Heart left ventricle (tissue), 16 donors: ENCODE measurements at regions not wholly inside any gene's neighbourhood (a gene's known extent, or its start where the extent isn't known, plus 50 kb on each side); places are given as distances from the start of the nearest gene placed in this dataset.

ENCODE experiments used
- ATAC-seq, 4 donors: fragments of 200-7000 bp; cut with Tn5 transposase; one replicate each; pipeline ENCODE4 v1.9.1; 2020 to 2022; ENCODE audit warnings: moderate library complexity in 4 of 4, mild to moderate bottlenecking in 3 of 4, moderate number of reproducible peaks in 1 of 4
- DNase-seq, 5 donors: peaks; one replicate each; pipeline ENCODE4 v3.0.0-alpha.2; 2020
- H3K27ac ChIP-seq, 12 donors: fragments of 200-600 bp; sonication (generic) in 4 of 12; one replicate each; pipeline versions ENCODE4 v1.5.0 to v1.8.0; 2016 to 2022; ENCODE audit warnings: mild to moderate bottlenecking in 2 of 12
- H3K27me3 ChIP-seq, 9 donors: fragments of 200-600 bp; sonication (generic) in 2 of 9; one replicate each; pipeline versions ENCODE4 v1.5.1 to v1.8.0; 2016 to 2022; ENCODE audit warnings: mild to moderate bottlenecking in 3 of 9
- H3K36me3 ChIP-seq, 9 donors: fragments of 200-600 bp; sonication (generic) in 2 of 9; one replicate each; pipeline versions ENCODE4 v1.5.0 to v1.8.0; 2018 to 2022; ENCODE audit warnings: mild to moderate bottlenecking in 2 of 9
- H3K4me1 ChIP-seq, 12 donors: fragments of 200-600 bp; sonication (generic) in 4 of 12; one replicate each; pipeline versions ENCODE4 v1.5.0 to v1.8.0; 2016 to 2022; ENCODE audit warnings: mild to moderate bottlenecking in 3 of 12
- H3K4me3 ChIP-seq, 12 donors: fragments of 200-600 bp; sonication (generic) in 4 of 12; one replicate each; pipeline versions ENCODE4 v1.5.0 to v1.8.0; 2017 to 2022; ENCODE audit warnings: mild to moderate bottlenecking in 9 of 12, moderate library complexity in 4 of 12
- H3K9me3 ChIP-seq, 12 donors: fragments of 200-600 bp; sonication (generic) in 4 of 12; one replicate each; pipeline versions ENCODE4 v1.5.0 to v1.8.0; 2016 to 2022; ENCODE audit warnings: mild to moderate bottlenecking in 1 of 12
- CTCF ChIP-seq, 12 donors: fragments of 200-600 bp; sonication (generic) in 4 of 12; IDR thresholded peaks; one replicate each; pipeline versions ENCODE4 v1.5.0 to v1.8.0; 2018 to 2022; ENCODE audit warnings: antibody characterized with exemption in 12 of 12, mild to moderate bottlenecking in 5 of 12
- POLR2A ChIP-seq, 2 donors: fragments of 450-650 bp; IDR thresholded peaks; one replicate each; pipeline ENCODE4 v1.6.1; 2017; ENCODE audit warnings: antibody characterized with exemption in 2 of 2, mild to moderate bottlenecking in 2 of 2, moderate library complexity in 2 of 2
- WGBS, 4 donors: extraction: QIAGEN DNeasy Blood & Tissue Kit in 2 of 4; methylation state at CpG; one replicate each; pipeline versions ENCODE4 v1.1.5 to v1.1.7; 2013 to 2018; 5-methylcytosine and 5-hydroxymethylcytosine counted together
- intact Hi-C, 10 donors: fragments of 100-400 bp; cut with DNase I; formaldehyde crosslinking; loops; one replicate each; pipeline versions ENCODE4 v1.11.1 to v1.14.2; 2022
- donor health status: ischemic (EF 13 %, LVEDD 7.1; RV severe dilation, severe dysfunction).
- donor health status: healthy with polysubstance abuse.
- donor health status: DM: no; HTN: yes; CAD: no.
- donor health status: DM: no; HTN: no; CAD: no.
- donor health status: ischemic (EF 25% LVEDD 6.9; RV normal size, moderate dysfunction).
- donor health status: ischemic (EF 25% LVEDD 5.7; RV mildly dilated, moderate dysfunction).
- donor health status: healthy.
- donor health status: DM: yes; HTN: yes; CAD: no.
- donor health status: ischemic (EF 35%, LVEDD 5.7; RV mildly dilated, moderate dysfunction).
- donor health status: nonischemic (EF 11% LVEDD 7.7; RV severe dilation, severe dysfunction).
- donor health status: DM: yes; HTN: yes; CAD: no.
- donor health status: PGD.
- donor health status: ischemic (EF 29% LVEDD 5.4; RV normal size, mild dysfunction).
- donor health status: nonischemic (EF 23%, LVEDD 6.1; RV moderate dilation, normal function).

DNA sequence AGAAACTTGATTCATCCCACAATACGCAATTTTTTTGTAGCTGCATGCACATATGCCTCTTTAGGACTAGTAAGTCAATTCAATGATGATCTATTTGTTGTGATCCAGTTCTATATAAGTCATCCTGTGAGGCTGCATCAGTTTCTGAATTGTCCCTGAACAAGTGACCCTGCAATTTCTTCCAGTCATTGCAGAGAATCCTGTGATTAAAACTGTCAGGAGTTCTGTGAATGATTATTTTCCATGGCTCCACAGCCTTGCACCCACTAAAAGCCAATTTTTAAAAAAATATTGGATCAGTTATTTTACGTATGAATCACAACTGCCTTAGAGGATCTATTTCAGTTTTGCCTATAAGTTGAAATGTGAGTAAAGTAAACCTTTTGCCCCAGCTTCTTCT, 1585.0 kb upstream of the ACVR2A start:
- no peak for TF ChIP-seq CTCF (IDR thresholded peaks at IDR 0.05)
- no peak for TF ChIP-seq POLR2A (IDR thresholded peaks at IDR 0.05)
- H3K27ac ChIP-seq, result no peak overlapping the region
- intact Hi-C loops, result no loop called here

DNA sequence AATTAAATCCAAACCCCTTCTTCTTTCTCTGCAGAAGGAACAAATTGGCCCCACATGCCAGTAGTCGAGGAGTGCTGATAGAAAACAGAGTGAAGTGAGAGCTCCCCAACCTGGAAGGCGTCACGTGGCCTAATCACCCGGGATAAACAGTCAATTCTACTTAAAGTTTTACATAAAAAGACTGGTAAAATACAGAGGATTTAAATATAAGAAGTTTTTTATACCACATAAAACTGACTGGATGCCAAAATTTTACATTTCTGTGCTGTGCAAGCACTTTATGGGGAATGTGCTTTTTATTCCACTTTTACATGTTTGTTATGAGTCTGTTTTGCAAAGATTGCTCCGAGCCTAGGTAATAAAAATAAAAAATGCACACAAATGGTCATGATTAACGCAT, 1586.8 kb upstream of the ACVR2A start:
- DNase-seq (no peak), ATAC-seq (no peak)
- intact Hi-C loops, result no loop called here
- no peaks in the 10 kb centered on the region for H3K4me1 ChIP-seq
- 53 to 59% (median 56%) methylated on average over 6 of the region's 6 CpGs for WGBS, 4 donors
- no peaks in the 10 kb centered on the region for H3K9me3 ChIP-seq
- TF ChIP-seq CTCF (IDR thresholded peaks at IDR 0.05), result no peak
- TF ChIP-seq POLR2A (IDR thresholded peaks at IDR 0.05), result no peak
- H3K27ac ChIP-seq, result no peak overlapping the region
- H3K4me3 ChIP-seq, result no peak overlapping the region
- H3K36me3 ChIP-seq, result no peaks in the 10 kb centered on the region
- H3K27me3 ChIP-seq, result no peaks in the 10 kb centered on the region

More for the DNA sequence above, 1585.0 kb upstream of the ACVR2A start:
- H3K9me3 ChIP-seq, result no peaks in the 10 kb centered on the region
- 84 to 92% (median 88%) methylated on average over 2 of the region's 2 CpGs for WGBS, 4 donors
- no peaks in the 10 kb centered on the region for H3K36me3 ChIP-seq
- no peak overlapping the region for H3K4me3 ChIP-seq
- H3K4me1 ChIP-seq, result no peaks in the 10 kb centered on the region
- DNase-seq (no peak), ATAC-seq (no peak)
- no peaks in the 10 kb centered on the region for H3K27me3 ChIP-seq

- TF ChIP-seq POLR2A (IDR thresholded peaks at IDR 0.05) (no peak), CTCF (IDR thresholded peaks at IDR 0.05) (no peak)
- ATAC-seq (no peak), DNase-seq (no peak)
- Histone ChIP-seq H3K4me3 (no peak overlapping the region), H3K4me1 (no peaks in the 10 kb centered on the region), H3K36me3 (no peaks in the 10 kb centered on the region), H3K9me3 (no peaks in the 10 kb centered on the region), H3K27me3 (no peaks in the 10 kb centered on the region), H3K27ac (no peak overlapping the region)
- intact Hi-C loops, result no loop called here
- 86 to 88% (median 86%) methylated on average over 2 of the region's 2 CpGs for WGBS, 4 donors
Measured at GRCh38 chr2:146252119-146252518, 1592.7 kb upstream of the ACVR2A start.

DNA sequence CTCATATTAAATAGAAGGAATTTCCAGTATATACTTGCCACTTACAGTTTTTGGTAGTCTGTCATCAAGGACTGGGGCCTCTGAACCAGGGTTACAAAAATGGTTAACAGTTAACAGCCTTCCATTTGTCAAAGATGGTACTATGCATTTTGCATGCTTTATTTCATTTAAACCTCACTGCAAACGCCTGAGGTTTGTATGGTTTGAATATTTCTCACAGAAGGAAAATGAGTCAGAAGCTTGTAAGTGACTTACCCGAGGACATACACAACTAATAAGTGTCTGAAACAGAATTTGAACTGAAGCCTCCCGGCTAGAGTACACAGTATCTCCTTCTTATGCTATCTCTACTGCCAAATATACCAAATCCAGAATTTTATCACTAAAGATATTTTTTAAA, 1593.5 kb upstream of the ACVR2A start:
- no peak for DNase-seq
- 48 to 52% (median 50%) methylated on average over 3 of the region's 3 CpGs for WGBS, 4 donors
- no peak for ATAC-seq
- TF ChIP-seq POLR2A (IDR thresholded peaks at IDR 0.05), result no peak
- no peak for TF ChIP-seq CTCF (IDR thresholded peaks at IDR 0.05)
- Histone ChIP-seq H3K4me1 (no peaks in the 10 kb centered on the region), H3K9me3 (no peaks in the 10 kb centered on the region), H3K27me3 (no peaks in the 10 kb centered on the region), H3K36me3 (no peaks in the 10 kb centered on the region), H3K27ac (no peak overlapping the region), H3K4me3 (no peak overlapping the region)
- intact Hi-C loops, result no loop called here
